WTC11 (cell line): ENCODE measurements at regions not wholly inside any gene's neighbourhood (a gene's known extent, or its start where the extent isn't known, plus 50 kb on each side); places are given as distances from the start of the nearest gene placed in this dataset.

Experiments
- CTCF ChIP-seq: fragments of 200-600 bp; IDR thresholded peaks from 2 replicates; pipeline ENCODE4 v1.8.0; 2022; ENCODE audit warnings: antibody characterized with exemption
- E2F5 ChIP-seq: sonication (generic); formaldehyde crosslinking; IDR thresholded peaks from 2 replicates; pipeline ENCODE4 v1.8.1; 2022; ENCODE audit warnings: mild to moderate bottlenecking, moderate library complexity, missing genetic modification reagents
- ELF4 ChIP-seq: sonication (generic); formaldehyde crosslinking; IDR thresholded peaks from 2 replicates; pipeline ENCODE4 v1.8.1; 2022; ENCODE audit warnings: low read depth, mild to moderate bottlenecking, moderate library complexity, missing genetic modification reagents

- no peak for TF ChIP-seq CTCF
- no peak for TF ChIP-seq E2F5 (CRISPR knock-in tag)
- TF ChIP-seq ELF4 = no peak
Observed at GRCh38 chr1:162977944-162978568, 91.1 kb upstream of the RGS4 start.
